Keratinocyte (primary cell): ENCODE measurements at regions not wholly inside any gene's neighbourhood (a gene's known extent, or its start where the extent isn't known, plus 50 kb on each side); places are given as distances from the start of the nearest gene placed in this dataset.

ENCODE experiments used
- EZH2 ChIP-seq: IDR thresholded peaks from one replicate; pipeline ENCODE4 v1.6.1; 2012; ENCODE audit warnings: inconsistent platforms, mild to moderate bottlenecking, low read length, moderate library complexity
- TF ChIP-seq, protein P1 (sequence below), 3 experiments: IDR thresholded peaks in 1 of 3; conservative IDR thresholded peaks in 1 of 3; optimal IDR thresholded peaks in 1 of 3; 2 replicates in 2 of 3; 3 replicates in 1 of 3; pipeline versions ENCODE3 to v1.5.1; 2011; ENCODE audit warnings: low read length in 3 of 3, mild to moderate bottlenecking in 3 of 3, moderate library complexity in 2 of 3, control low read depth in 1 of 3, inconsistent platforms in 1 of 3; ENCODE audit not compliant: insufficient read depth in 2 of 3; ENCODE audit errors: extremely low read depth in 1 of 3

DNA sequence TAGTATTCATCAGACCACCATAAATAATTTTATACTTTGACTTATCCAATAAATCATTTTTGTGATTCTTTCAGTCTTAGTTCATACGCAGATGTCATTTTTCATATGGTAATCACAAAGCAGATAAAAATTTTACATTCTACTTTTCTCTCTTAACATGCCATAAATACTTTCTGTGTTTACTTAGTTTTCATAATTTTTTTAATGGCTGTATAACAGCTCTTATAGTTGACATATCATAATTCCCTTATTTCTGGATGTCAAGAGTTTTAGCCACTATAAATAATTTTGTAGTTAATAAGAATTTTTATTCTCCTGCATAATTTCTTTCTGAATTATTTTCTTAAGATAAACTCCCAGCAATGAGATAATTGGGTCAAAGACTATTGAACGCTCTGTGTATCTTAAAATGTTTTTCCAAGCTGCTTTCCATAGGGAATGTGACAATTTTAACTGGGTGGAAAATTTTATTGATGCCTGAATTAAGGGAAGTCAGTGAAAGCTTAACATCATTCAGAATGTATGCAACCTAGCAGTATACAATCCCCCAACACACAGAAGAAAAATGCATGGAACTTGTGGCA lies 702.7 kb downstream of the EPM2A start:
- TF ChIP-seq, protein P1, sequence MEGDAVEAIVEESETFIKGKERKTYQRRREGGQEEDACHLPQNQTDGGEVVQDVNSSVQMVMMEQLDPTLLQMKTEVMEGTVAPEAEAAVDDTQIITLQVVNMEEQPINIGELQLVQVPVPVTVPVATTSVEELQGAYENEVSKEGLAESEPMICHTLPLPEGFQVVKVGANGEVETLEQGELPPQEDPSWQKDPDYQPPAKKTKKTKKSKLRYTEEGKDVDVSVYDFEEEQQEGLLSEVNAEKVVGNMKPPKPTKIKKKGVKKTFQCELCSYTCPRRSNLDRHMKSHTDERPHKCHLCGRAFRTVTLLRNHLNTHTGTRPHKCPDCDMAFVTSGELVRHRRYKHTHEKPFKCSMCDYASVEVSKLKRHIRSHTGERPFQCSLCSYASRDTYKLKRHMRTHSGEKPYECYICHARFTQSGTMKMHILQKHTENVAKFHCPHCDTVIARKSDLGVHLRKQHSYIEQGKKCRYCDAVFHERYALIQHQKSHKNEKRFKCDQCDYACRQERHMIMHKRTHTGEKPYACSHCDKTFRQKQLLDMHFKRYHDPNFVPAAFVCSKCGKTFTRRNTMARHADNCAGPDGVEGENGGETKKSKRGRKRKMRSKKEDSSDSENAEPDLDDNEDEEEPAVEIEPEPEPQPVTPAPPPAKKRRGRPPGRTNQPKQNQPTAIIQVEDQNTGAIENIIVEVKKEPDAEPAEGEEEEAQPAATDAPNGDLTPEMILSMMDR (optimal IDR thresholded peaks at IDR 0.05 in 1 of 3, IDR thresholded peaks at IDR 0.05 in 1 of 3, conservative IDR thresholded peaks at IDR 0.05 in 1 of 3; ENCODE audit: extremely low read depth in 1 of 3, insufficient read depth in 2 of 3, low read length in 3 of 3): no peak
- TF ChIP-seq EZH2: no peak
